Activated CD8-positive, alpha-beta memory T cell treated with anti-CD3 and anti-CD28 coated beads, Interleukin-2, amount 10 ng/mL, durations not matched to agents 7 days and 5 days (primary cell): ENCODE measurements at regions not wholly inside any gene's neighbourhood (a gene's known extent, or its start where the extent isn't known, plus 50 kb on each side); places are given as distances from the start of the nearest gene placed in this dataset.
"Not testable (repeated sequence)": the region's sequence is repeated elsewhere in the genome, so short reads cannot be mapped to it uniquely, and the experiment has no call there.

ENCODE experiments used
- ATAC-seq: fragments of 150-1000 bp; cut with Tn5 transposase; one replicate; pipeline ENCODE4 v1.10.0; 2021; ENCODE audit warnings: moderate library complexity
- CTCF ChIA-PET: fragments of 350-600 bp; sonication (Branson Sonifier 250); formaldehyde crosslinking; loops from one replicate; lab custom pipeline; 2021; ENCODE audit warnings: antibody characterized with exemption; lab: Charles Lee
- DNase-seq: peaks from one replicate; pipeline ENCODE4 v3.0.0-alpha.2; 2020
- H3K27ac Mint-ChIP-seq: one replicate; pipeline ENCODE4 v1.8.0; 2021; ENCODE audit warnings: mild to moderate bottlenecking, mixed read lengths
- H3K27me3 Mint-ChIP-seq: one replicate; pipeline ENCODE4 v1.8.0; 2021; ENCODE audit warnings: mixed read lengths
- H3K36me3 Mint-ChIP-seq: one replicate; pipeline ENCODE4 v1.8.0; 2021; ENCODE audit warnings: mild to moderate bottlenecking, mixed read lengths
- H3K4me1 Mint-ChIP-seq: one replicate; pipeline ENCODE4 v1.8.0; 2021; ENCODE audit warnings: mixed read lengths
- H3K4me3 Mint-ChIP-seq: one replicate; pipeline ENCODE4 v1.8.0; 2021; ENCODE audit warnings: mild to moderate bottlenecking, moderate library complexity, mixed read lengths
- H3K9me3 Mint-ChIP-seq: one replicate; pipeline ENCODE4 v1.8.0; 2022; ENCODE audit warnings: low read depth, mixed read lengths

DNA sequence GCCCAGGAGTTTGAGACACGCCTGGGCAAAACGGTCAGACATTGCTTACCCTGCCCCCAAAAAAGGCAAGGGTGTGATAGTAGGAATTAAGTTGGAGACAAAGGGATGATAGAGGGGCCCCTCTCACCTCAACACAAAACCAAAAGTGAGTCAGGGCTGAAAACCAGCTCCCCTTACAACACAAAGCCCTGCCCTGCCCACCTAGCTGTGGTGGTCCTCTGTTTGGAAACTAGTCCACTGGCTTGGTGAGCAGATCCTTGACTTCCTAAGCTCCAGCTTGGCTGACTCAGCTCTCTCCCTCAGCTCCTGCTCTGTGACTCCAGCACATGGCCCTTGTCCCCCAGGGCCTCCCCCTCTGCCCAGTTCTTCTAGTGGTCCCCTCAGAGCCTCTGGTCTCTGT lies 603.8 kb downstream of the PTPRC start:
- no peaks in the 10 kb centered on the region for H3K9me3 Mint-ChIP-seq
- H3K27ac Mint-ChIP-seq = no peak overlapping the region

DNA sequence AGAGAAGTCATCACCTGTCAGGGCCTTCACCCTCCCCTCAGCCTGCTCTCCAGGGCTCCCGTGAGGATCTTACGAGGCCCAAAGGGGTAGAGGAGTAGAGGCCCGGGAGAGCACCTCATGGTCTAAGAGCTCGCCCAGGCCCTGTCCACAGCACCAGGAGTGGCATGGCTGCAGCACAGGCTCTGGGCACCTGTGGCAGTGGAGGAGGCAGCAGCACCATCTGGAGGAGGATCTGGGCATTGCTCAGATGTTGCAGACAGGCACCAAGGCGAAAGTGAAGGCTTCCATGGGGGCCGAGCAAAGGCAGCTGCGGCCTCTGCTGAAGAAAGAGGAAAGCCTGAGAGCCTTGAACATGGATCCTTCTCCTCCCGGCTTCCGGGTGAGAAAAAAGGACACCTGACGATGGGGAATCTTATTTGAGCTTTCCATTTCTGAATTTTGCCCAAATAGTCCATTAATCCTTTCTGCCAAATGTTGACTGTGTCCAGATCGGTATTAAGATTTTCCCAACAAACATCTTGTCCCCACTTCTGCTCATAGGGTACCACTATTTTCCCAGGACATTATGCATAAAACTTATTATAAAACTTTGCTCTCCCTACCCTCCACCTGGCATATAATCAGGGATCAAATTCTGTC lies 604.7 kb downstream of the PTPRC start:
- Mint-ChIP-seq H3K27me3 (peaks cover 11% of the 10 kb centered on the region), H3K4me1 (peaks cover 16% of the 10 kb centered on the region), H3K27ac (no peak overlapping the region), H3K36me3 (peaks cover 1% of the 10 kb centered on the region), H3K9me3 (no peaks in the 10 kb centered on the region), H3K4me3 (no peak overlapping the region)
- peak; percentile 99 for ATAC-seq
- DNase-seq = peak; percentile 88
- CTCF ChIA-PET = interaction anchor here (0.8 to 2.5 kb wide), 30 partner anchors 8 to 720 kb away, joined by 3 to 16 read pairs (median 4); no protein-coding TSS in a partner anchor

More for the DNA sequence above, 603.8 kb downstream of the PTPRC start:
- peaks cover 16% of the 10 kb centered on the region for H3K4me1 Mint-ChIP-seq
- peaks cover 1% of the 10 kb centered on the region for H3K36me3 Mint-ChIP-seq
- ATAC-seq (no peak), DNase-seq (no peak)
- H3K4me3 Mint-ChIP-seq = no peak overlapping the region
- peaks cover 11% of the 10 kb centered on the region for H3K27me3 Mint-ChIP-seq
- CTCF ChIA-PET = interaction anchor here (0.8 to 2.5 kb wide), 15 partner anchors 12 to 484 kb away, joined by 3 to 16 read pairs (median 5); no protein-coding TSS in a partner anchor

DNA sequence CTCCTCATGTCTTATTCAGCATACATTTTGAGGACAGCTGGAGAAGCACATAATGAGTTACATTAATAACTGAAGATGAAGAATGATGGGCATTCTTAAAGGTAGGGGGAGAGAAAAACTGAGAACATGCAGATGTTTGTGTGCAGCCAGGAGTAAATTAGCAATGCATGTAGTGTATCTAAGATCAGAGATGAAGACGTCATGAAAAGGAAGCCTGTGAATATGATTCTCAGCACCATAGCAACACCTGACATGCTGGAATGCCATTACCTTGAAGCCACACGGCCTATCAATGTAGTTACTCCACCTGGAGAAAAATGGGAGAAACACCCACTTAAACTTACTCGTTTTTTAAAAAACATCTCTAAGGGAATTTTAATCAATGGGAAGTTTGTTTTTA lies 607.1 kb downstream of the PTPRC start:
- no peaks in the 10 kb centered on the region for H3K9me3 Mint-ChIP-seq
- H3K27ac Mint-ChIP-seq = no peak overlapping the region
- H3K4me3 Mint-ChIP-seq = no peak overlapping the region
- peaks cover 16% of the 10 kb centered on the region for H3K4me1 Mint-ChIP-seq
- H3K36me3 Mint-ChIP-seq = peaks cover 1% of the 10 kb centered on the region
- peaks cover 17% of the 10 kb centered on the region for H3K27me3 Mint-ChIP-seq
- ATAC-seq = no peak
- no peak for DNase-seq
- CTCF ChIA-PET = no interaction called here

DNA sequence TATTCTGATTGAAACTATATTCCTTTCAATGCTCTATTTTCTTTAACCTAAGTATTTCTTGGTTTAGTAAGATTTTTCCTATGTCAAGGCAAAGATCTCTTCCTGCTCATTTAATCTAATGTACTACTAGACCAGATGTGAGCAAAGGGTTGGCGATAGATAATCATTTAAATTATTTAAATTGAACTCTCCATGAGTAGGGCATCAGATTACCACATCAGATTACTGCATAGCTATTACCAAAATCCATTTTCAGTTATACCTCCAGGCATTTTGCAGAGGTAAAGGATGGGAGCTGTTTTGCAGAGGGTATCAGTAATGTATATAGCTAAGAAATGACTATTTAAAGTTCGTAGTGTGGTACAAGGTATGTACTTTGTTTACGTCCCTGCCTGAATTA lies 607.9 kb downstream of the PTPRC start:
- Mint-ChIP-seq H3K27ac (no peak overlapping the region), H3K36me3 (peaks cover 1% of the 10 kb centered on the region), H3K27me3 (peaks cover 25% of the 10 kb centered on the region), H3K4me1 (peaks cover 16% of the 10 kb centered on the region), H3K4me3 (no peak overlapping the region), H3K9me3 (no peaks in the 10 kb centered on the region)
- ATAC-seq (no peak), DNase-seq (no peak)
- CTCF ChIA-PET = interaction anchor here (1.1 kb wide), 1 partner anchor 39 kb away, joined by 3 read pairs; no protein-coding TSS in a partner anchor

DNA sequence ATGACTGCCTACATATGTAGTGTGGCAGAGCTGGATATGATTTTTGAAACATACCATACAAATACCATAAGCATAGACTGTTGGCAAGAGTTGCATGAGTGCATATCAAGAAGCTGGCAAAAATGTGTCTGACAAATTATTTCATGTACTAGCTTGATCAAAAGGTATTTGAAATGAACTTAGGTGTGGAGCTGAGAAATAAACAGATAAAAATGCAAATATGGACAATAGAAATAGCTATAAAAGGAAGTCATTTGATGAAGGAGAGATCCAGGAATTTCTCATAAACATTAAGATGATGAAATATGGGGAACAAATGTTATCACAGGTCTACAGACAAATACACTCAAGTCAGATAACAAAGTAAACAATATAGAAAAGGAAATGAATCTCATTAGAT lies 609.1 kb downstream of the PTPRC start:
- H3K9me3 Mint-ChIP-seq = no peaks in the 10 kb centered on the region
- H3K4me3 Mint-ChIP-seq = no peak overlapping the region
- H3K27me3 Mint-ChIP-seq = peaks cover 29% of the 10 kb centered on the region
- no peaks in the 10 kb centered on the region for H3K36me3 Mint-ChIP-seq
- CTCF ChIA-PET = no interaction called here
- no peak overlapping the region for H3K27ac Mint-ChIP-seq
- no peak for DNase-seq
- peaks cover 8% of the 10 kb centered on the region for H3K4me1 Mint-ChIP-seq
- no peak for ATAC-seq

DNA sequence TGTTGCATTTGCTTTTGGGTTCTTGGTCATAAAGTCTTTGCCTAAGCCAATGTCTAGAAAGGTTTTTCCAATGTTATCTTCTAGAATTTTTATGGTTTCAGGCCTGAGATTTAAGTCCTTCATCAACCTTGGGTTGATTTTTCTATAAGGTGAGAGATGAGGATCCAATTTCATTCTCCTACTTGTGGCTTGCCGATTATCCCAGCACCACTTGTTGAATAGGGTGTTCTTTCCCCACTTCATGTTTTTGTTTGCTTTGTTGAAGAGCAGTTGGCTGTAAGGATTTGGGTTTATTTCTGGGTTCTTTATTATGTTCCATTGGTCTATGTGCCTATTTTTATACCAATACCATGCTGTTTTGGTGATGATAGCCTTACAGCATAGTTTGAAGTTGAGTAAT lies 615.2 kb downstream of the PTPRC start:
- DNase-seq, CTCF ChIA-PET, H3K4me3 Mint-ChIP-seq, H3K4me1 Mint-ChIP-seq, H3K9me3 Mint-ChIP-seq, H3K27ac Mint-ChIP-seq, H3K36me3 Mint-ChIP-seq, ATAC-seq: not testable (repeated sequence)
- peaks cover 56% of the 10 kb centered on the region for H3K27me3 Mint-ChIP-seq

DNA sequence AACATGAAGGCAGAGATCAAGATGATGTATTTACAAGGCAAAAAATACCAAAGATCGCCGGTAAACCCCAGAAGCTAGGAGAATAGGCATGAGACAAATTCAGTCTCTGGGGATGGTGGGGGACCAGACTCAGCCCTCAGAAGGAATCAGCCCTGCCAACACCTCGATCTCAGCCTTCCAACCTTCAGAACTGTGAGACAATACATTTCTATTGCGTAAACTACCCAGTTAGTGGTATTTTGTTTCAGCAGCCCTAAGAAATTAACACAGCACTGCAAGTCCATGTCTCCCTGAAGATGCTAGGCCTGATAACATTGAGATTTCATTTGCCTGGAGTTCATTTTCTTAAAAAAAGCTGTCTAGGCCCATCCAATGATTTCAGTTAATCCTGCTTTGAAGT lies 622.5 kb downstream of the PTPRC start:
- peaks cover 1% of the 10 kb centered on the region for H3K36me3 Mint-ChIP-seq
- DNase-seq (no peak), ATAC-seq (no peak)
- no peaks in the 10 kb centered on the region for H3K9me3 Mint-ChIP-seq
- H3K4me3 Mint-ChIP-seq = no peak overlapping the region
- no peak overlapping the region for H3K27ac Mint-ChIP-seq
- CTCF ChIA-PET = no interaction called here
- peaks cover 25% of the 10 kb centered on the region for H3K27me3 Mint-ChIP-seq
- no peaks in the 10 kb centered on the region for H3K4me1 Mint-ChIP-seq

DNA sequence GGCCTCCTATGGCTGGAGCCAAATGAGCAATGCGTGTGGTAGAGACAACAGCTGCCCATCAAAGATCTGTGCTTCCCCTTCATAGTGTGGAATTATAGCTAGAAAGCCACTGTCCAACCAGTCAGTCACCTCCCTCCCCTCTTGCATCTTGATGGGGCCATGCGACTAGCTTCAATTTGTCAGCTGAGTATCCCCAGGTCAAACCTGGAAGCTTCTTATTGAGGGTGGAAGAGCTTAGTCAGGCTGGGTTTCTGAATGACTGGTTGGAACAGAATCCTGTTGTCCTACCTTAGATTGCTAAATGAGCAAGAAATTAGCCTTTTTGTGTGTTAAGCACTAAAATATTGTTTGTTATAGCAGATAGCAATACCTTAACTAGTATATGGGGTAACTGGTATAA lies 625.4 kb downstream of the PTPRC start:
- ATAC-seq = no peak
- no peaks in the 10 kb centered on the region for H3K36me3 Mint-ChIP-seq
- CTCF ChIA-PET = no interaction called here

DNA sequence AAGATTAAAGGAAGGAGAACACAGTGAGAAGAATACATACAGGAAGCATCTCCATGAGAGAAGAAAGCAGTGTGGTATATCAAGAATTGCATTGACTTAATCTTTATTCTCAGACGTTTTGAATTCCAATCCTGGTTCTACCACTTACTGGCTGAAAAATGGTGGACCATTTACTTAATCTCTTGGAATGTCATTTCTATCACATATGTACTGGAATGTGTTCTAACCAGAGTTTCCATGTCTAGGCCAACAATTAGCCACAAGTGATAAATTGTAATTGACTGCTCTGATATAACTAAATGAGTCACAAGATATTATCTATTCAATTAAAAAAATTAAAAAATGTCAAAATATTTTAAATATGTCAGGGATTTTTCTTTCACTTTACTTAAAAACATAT lies 626.1 kb downstream of the PTPRC start:
- no peaks in the 10 kb centered on the region for H3K9me3 Mint-ChIP-seq
- no peak overlapping the region for H3K4me3 Mint-ChIP-seq
- ATAC-seq (no peak), DNase-seq (no peak)
- no peaks in the 10 kb centered on the region for H3K4me1 Mint-ChIP-seq
- peaks cover 5% of the 10 kb centered on the region for H3K27me3 Mint-ChIP-seq
- no peaks in the 10 kb centered on the region for H3K36me3 Mint-ChIP-seq
- H3K27ac Mint-ChIP-seq = no peak overlapping the region
- CTCF ChIA-PET = no interaction called here

More for the DNA sequence above, 625.4 kb downstream of the PTPRC start:
- no peak for DNase-seq
- Mint-ChIP-seq H3K4me1 (no peaks in the 10 kb centered on the region), H3K9me3 (no peaks in the 10 kb centered on the region), H3K27ac (no peak overlapping the region), H3K27me3 (peaks cover 9% of the 10 kb centered on the region), H3K4me3 (no peak overlapping the region)

DNA sequence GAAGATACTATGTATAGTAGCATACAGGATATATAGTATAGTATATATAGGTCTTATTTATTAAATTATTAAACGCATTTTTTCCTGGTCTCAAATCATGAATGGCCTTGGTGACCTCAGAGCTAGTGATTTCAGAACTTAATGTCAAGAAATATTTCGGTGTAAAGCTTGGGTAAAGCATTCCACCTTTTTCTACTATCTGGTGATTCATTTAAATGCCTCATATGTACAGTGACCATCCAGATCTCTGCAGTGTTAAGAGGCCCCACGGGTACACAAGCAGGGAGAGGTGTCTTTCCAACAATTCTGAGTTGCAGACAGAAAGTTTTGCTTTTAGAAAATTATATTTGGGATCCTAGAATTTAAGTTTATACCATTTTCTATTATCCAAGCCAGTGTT lies 626.5 kb downstream of the PTPRC start:
- no peak for DNase-seq
- Mint-ChIP-seq H3K27ac (no peak overlapping the region), H3K9me3 (no peaks in the 10 kb centered on the region), H3K4me3 (no peak overlapping the region), H3K4me1 (no peaks in the 10 kb centered on the region), H3K27me3 (peaks cover 5% of the 10 kb centered on the region), H3K36me3 (no peaks in the 10 kb centered on the region)
- no peak for ATAC-seq
- CTCF ChIA-PET = no interaction called here

DNA sequence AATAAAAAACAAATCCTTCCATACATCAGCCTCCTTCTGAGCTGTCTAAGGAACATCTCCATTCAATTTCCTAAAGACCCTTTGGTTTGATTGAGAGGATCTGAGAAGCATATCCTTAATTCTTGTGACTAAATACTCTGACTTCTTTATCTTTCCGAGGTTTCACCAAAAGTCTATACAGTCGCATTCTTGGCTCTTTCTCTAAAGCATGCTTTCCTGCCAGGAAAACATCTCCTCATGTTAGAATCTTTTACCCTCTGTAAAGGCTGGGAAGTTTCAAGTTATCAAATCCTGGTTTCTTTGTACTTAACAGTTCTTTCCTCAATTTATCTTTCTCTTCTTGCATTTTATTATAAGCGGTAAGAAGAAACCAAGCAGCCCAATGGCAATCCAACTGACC lies 630.4 kb downstream of the PTPRC start:
- no peak overlapping the region for H3K4me3 Mint-ChIP-seq
- H3K36me3 Mint-ChIP-seq = no peaks in the 10 kb centered on the region
- no peaks in the 10 kb centered on the region for H3K4me1 Mint-ChIP-seq
- CTCF ChIA-PET = no interaction called here
- peaks cover 5% of the 10 kb centered on the region for H3K27me3 Mint-ChIP-seq
- no peak overlapping the region for H3K27ac Mint-ChIP-seq
- ATAC-seq (no peak), DNase-seq (no peak)
- H3K9me3 Mint-ChIP-seq = no peaks in the 10 kb centered on the region

DNA sequence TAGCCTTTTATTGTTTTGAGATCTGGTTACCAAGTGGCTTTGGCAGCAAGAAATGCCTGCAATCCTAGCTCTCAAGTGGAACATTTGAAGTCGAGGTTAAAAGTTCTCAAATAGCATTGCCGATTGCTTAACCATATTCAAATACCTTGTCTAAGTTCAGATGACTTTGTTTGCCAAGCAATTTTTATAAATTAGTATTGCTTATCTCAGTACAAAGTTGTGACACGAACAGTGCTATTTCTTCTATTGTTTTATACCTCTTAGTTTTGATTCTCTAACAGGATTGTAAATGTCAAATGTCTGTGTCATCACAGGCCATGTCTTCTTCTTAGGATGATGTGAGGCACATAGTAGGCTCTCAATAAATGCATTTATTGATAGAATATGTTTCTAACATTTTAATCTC lies 633.3 kb downstream of the PTPRC start:
- Mint-ChIP-seq H3K27ac (no peak overlapping the region), H3K27me3 (peaks cover 5% of the 10 kb centered on the region), H3K4me3 (no peak overlapping the region), H3K9me3 (no peaks in the 10 kb centered on the region), H3K36me3 (no peaks in the 10 kb centered on the region), H3K4me1 (no peaks in the 10 kb centered on the region)
- ATAC-seq (no peak), DNase-seq (no peak)
- CTCF ChIA-PET = no interaction called here

DNA sequence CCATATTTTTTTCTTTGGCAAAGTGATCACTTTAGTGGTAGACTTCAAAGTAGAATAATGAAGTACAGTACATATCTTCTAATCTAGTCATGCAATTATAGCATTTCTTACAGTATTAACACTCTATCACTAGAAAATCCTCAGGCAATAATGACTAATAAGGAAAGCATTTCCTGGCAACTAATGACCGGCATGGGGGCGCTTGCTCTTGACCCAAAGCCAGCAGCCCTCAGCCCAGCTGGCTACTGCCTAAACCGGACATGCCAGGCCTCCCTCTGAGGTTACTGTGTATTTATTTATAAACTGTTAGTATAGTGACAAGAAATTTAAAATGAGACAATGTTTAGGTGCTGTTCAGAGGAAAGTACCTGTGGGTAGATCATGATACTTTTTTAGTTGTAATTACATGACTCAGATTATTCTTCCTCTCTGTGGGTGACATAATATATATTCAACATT lies 633.8 kb downstream of the PTPRC start:
- H3K4me1 Mint-ChIP-seq = no peaks in the 10 kb centered on the region
- H3K27ac Mint-ChIP-seq = no peak overlapping the region
- no peak for DNase-seq
- H3K36me3 Mint-ChIP-seq = no peaks in the 10 kb centered on the region
- peaks cover 5% of the 10 kb centered on the region for H3K27me3 Mint-ChIP-seq
- no peaks in the 10 kb centered on the region for H3K9me3 Mint-ChIP-seq
- no peak overlapping the region for H3K4me3 Mint-ChIP-seq
- ATAC-seq = no peak
- CTCF ChIA-PET = no interaction called here

DNA sequence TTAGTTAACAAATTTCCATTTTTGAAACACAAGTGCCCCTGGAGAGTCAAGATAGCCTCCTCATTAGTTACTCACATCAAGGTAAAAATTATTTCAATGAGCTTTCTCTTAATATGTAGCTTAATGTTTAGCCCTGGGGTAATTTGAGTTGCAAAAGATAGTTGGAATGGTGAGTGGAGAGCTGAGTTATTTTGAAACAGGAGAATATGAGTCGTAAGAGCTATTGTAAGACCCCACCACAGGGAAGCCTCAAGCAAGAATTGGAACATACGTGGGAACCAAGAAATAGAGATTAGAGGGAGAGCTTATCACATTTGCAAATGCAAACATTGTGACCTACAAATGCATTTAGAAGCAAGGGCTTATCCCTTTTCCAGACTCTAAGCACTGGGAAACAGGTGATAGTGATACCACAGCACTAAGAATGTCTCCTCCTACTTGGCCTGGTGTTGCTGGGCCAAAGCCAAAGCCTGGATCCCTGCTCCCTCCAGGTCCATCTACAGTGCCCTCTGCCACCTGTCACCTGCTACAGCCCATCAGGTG lies 635.1 kb downstream of the PTPRC start:
- Mint-ChIP-seq H3K9me3 (no peaks in the 10 kb centered on the region), H3K4me1 (no peaks in the 10 kb centered on the region), H3K4me3 (no peak overlapping the region), H3K27ac (no peak overlapping the region), H3K36me3 (no peaks in the 10 kb centered on the region), H3K27me3 (peaks cover 5% of the 10 kb centered on the region)
- DNase-seq (no peak), ATAC-seq (no peak)
- CTCF ChIA-PET = no interaction called here
